H9 (cell line): ENCODE measurements at regions not wholly inside any gene's neighbourhood (a gene's known extent, or its start where the extent isn't known, plus 50 kb on each side); places are given as distances from the start of the nearest gene placed in this dataset.

Source experiments
- DNase-seq: peaks from one replicate; pipeline ENCODE4 v3.0.0-alpha.2; 2017
- H2AFZ ChIP-seq: one replicate; pipeline ENCODE4 v1.6.1; 2013; ENCODE audit warnings: mild to moderate bottlenecking, low read length, control low read depth, moderate library complexity
- H2AK5ac ChIP-seq: 2 replicates; pipeline ENCODE4 v1.6.1; 2013; ENCODE audit warnings: low read length, control low read depth, mixed read lengths; ENCODE audit not compliant: insufficient read length
- H2BK120ac ChIP-seq: one replicate; pipeline ENCODE4 v1.6.1; 2013; ENCODE audit warnings: low read depth, mild to moderate bottlenecking, low read length, control low read depth, inconsistent platforms; ENCODE audit not compliant: poor library complexity, severe bottlenecking
- H2BK12ac ChIP-seq: 2 replicates; pipeline ENCODE4 v1.6.1; 2013; ENCODE audit warnings: low read length, control low read depth, mixed read lengths, low read depth; ENCODE audit not compliant: insufficient read length
- H2BK15ac ChIP-seq: 2 replicates; pipeline ENCODE4 v1.6.1; 2013; ENCODE audit warnings: low read depth, low read length, control low read depth
- H2BK20ac ChIP-seq: one replicate; pipeline ENCODE4 v1.6.1; 2013; ENCODE audit warnings: low read depth, mild to moderate bottlenecking, low read length, control low read depth, inconsistent platforms; ENCODE audit not compliant: poor library complexity, severe bottlenecking
- H2BK5ac ChIP-seq: 2 replicates; pipeline ENCODE4 v1.6.1; 2013; ENCODE audit warnings: low read length, control low read depth, mixed read lengths; ENCODE audit not compliant: insufficient read length
- H3K14ac ChIP-seq: 2 replicates; pipeline ENCODE4 v1.6.1; 2013; ENCODE audit warnings: low read length, control low read depth; ENCODE audit not compliant: insufficient read depth
- H3K18ac ChIP-seq: 2 replicates; pipeline ENCODE4 v1.6.1; 2013; ENCODE audit warnings: low read depth, mild to moderate bottlenecking, mixed read lengths, low read length, control low read depth; ENCODE audit not compliant: insufficient read length
- H3K23ac ChIP-seq: 2 replicates; pipeline ENCODE4 v1.6.1; 2013; ENCODE audit warnings: low read length, control low read depth, mixed read lengths, low read depth; ENCODE audit not compliant: insufficient read length
- H3K23me2 ChIP-seq: 2 replicates; pipeline ENCODE4 v1.6.1; 2013; ENCODE audit warnings: low read depth, mild to moderate bottlenecking, mixed read lengths, low read length, control low read depth; ENCODE audit not compliant: insufficient read length, poor library complexity, severe bottlenecking
- H3K27ac ChIP-seq: 2 replicates; pipeline ENCODE4 v1.5.1; 2013; ENCODE audit warnings: low read length, control low read depth, mixed read lengths, low read depth; ENCODE audit not compliant: insufficient read length
- H3K27me3 ChIP-seq: 2 replicates; pipeline ENCODE4 v1.6.1; 2013; ENCODE audit warnings: low read length, control low read depth, inconsistent platforms; ENCODE audit not compliant: insufficient read depth
- H3K4ac ChIP-seq: 2 replicates; pipeline ENCODE4 v1.6.1; 2013; ENCODE audit warnings: low read depth, mild to moderate bottlenecking, control low read depth, inconsistent platforms, low read length, moderate library complexity
- H3K4me1 ChIP-seq: 2 replicates; pipeline ENCODE4 v1.6.1; 2013; ENCODE audit warnings: low read length, control low read depth, inconsistent platforms; ENCODE audit not compliant: insufficient read depth
- H3K4me2 ChIP-seq: 2 replicates; pipeline ENCODE4 v1.6.1; 2013; ENCODE audit warnings: low read length, control low read depth, mixed read lengths; ENCODE audit not compliant: insufficient read length, insufficient read depth
- H3K56ac ChIP-seq: 2 replicates; pipeline ENCODE4 v1.6.1; 2013; ENCODE audit warnings: low read depth, mild to moderate bottlenecking, mixed read lengths, low read length, control low read depth; ENCODE audit not compliant: insufficient read length
- H3K79me1 ChIP-seq: 2 replicates; pipeline ENCODE4 v1.6.1; 2013; ENCODE audit warnings: low read depth, mild to moderate bottlenecking, moderate library complexity, low read length, control low read depth, inconsistent platforms; ENCODE audit not compliant: insufficient read depth, poor library complexity, severe bottlenecking
- H3K79me2 ChIP-seq: 2 replicates; pipeline ENCODE4 v1.6.1; 2013; ENCODE audit warnings: low read length, control low read depth, inconsistent platforms; ENCODE audit not compliant: insufficient read depth
- H3K9ac ChIP-seq: 2 replicates; pipeline ENCODE4 v1.6.1; 2013; ENCODE audit warnings: low read length, control low read depth, mixed read lengths; ENCODE audit not compliant: insufficient read length; ENCODE audit errors: extremely low read depth
- H3K9me3 ChIP-seq: one replicate; pipeline ENCODE4 v1.6.1; 2013; ENCODE audit warnings: low read depth, low read length, inconsistent platforms; ENCODE audit not compliant: control insufficient read depth
- H3T11ph ChIP-seq: one replicate; pipeline ENCODE4 v1.6.1; 2013; ENCODE audit warnings: mild to moderate bottlenecking, low read length, control low read depth, inconsistent platforms
- H4K20me1 ChIP-seq: one replicate; pipeline ENCODE4 v1.6.1; 2013; ENCODE audit not compliant: control insufficient read depth, insufficient read length, insufficient read depth
- H4K5ac ChIP-seq: 2 replicates; pipeline ENCODE4 v1.6.1; 2013; ENCODE audit warnings: low read depth, mild to moderate bottlenecking, mixed read lengths, low read length, control low read depth; ENCODE audit not compliant: insufficient read length
- H4K8ac ChIP-seq: replicated peaks from 2 replicates; pipeline ENCODE4 v1.6.1; 2013; ENCODE audit warnings: low read length, control low read depth, mixed read lengths, low read depth; ENCODE audit not compliant: insufficient read length
- H4K91ac ChIP-seq: 2 replicates; pipeline ENCODE4 v1.6.1; 2013; ENCODE audit warnings: low read depth, mild to moderate bottlenecking, moderate library complexity, mixed read lengths, low read length, control low read depth; ENCODE audit not compliant: insufficient read length
- H3K27ac Mint-ChIP-seq, 3 experiments: 2 replicates in 2 of 3; 3 replicates in 1 of 3; pipeline ENCODE4 v1.8.0; 2020 to 2021; ENCODE audit warnings: mixed read lengths in 3 of 3, mild to moderate bottlenecking in 1 of 3, moderate library complexity in 1 of 3
- H3K27me3 Mint-ChIP-seq: 2 replicates; pipeline ENCODE4 v1.8.0; 2021; ENCODE audit warnings: low read depth, mild to moderate bottlenecking, moderate library complexity, mixed read lengths
- H3K36me3 Mint-ChIP-seq, 3 experiments: 2 replicates in 2 of 3; 3 replicates in 1 of 3; pipeline ENCODE4 v1.8.0; 2020 to 2021; ENCODE audit warnings: low read depth in 3 of 3, mixed read lengths in 3 of 3; ENCODE audit not compliant: insufficient read depth in 1 of 3
- H3K4me1 Mint-ChIP-seq, 2 experiments: 2 replicates each; pipeline ENCODE4 v1.8.0; 2020; ENCODE audit warnings: mixed read lengths in 2 of 2
- H3K4me3 Mint-ChIP-seq, 2 experiments: 2 replicates in 1 of 2; 3 replicates in 1 of 2; pipeline ENCODE4 v1.8.0; 2020 to 2021; ENCODE audit warnings: mild to moderate bottlenecking in 2 of 2, mixed read lengths in 2 of 2, moderate library complexity in 1 of 2
- H3K9me3 Mint-ChIP-seq, 2 experiments: 2 replicates in 1 of 2; 3 replicates in 1 of 2; pipeline ENCODE4 v1.8.0; 2020; ENCODE audit warnings: mild to moderate bottlenecking in 2 of 2, mixed read lengths in 2 of 2, moderate library complexity in 1 of 2
- WGBS: extraction: QIAGEN DNeasy Blood & Tissue Kit; methylation state at CpG from one replicate; pipeline ENCODE4 v1.1.7; 2013; ENCODE audit warnings: missing lambda C conversion rate, low lambda C conversion rate, mixed read lengths; ENCODE audit not compliant: insufficient read length; ENCODE audit errors: extremely low coverage; 5-methylcytosine and 5-hydroxymethylcytosine counted together
- TF ChIP-seq, protein P1 (sequence below): fragments of 200-600 bp; sonication (generic); conservative IDR thresholded peaks from 3 replicates; pipeline ENCODE4 v1.8.0; 2021; ENCODE audit warnings: antibody characterized with exemption, mild to moderate bottlenecking

DNA sequence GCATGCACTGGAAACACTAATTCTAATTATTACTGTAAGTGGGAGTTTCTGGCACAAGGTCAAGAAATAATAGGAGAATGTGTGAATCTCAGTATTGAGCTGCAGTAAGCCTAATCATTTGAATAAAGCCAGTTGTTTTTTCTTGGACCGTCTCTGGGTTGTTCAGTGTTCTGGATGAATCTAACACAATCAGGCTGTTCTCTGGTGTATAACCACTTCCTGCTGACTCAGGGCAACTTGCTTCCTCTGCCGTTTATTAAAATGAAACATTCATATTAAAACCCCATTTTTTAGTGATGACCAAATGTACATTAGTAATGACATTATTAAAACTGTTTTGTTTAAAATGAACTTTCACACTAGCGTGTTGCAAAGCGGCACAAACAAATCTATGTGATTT, 273.1 kb upstream of the SNX7 start:
- no peak overlapping the region for H2AK5ac ChIP-seq
- no peaks in the 10 kb centered on the region for H4K20me1 ChIP-seq
- no peak overlapping the region for H3K27ac ChIP-seq
- Mint-ChIP-seq H3K4me1 (no peaks in the 10 kb centered on the region), H3K4me3 (no peak overlapping the region), H3K9me3 (no peaks in the 10 kb centered on the region), H3K27me3 (no peaks in the 10 kb centered on the region; the same call in 1 of the 2 replicates), H3K36me3 (no peaks in the 10 kb centered on the region), H3K27ac (no peak overlapping the region)
- H3K27me3 ChIP-seq = no peaks in the 10 kb centered on the region
- no peak overlapping the region for H4K5ac ChIP-seq
- H3K9me3 ChIP-seq = no peaks in the 10 kb centered on the region
- H2AFZ ChIP-seq = no peak overlapping the region
- H2BK15ac ChIP-seq = no peak overlapping the region
- no peaks in the 10 kb centered on the region for H3K79me1 ChIP-seq
- H3K23me2 ChIP-seq = no peaks in the 10 kb centered on the region
- no peak overlapping the region for H2BK5ac ChIP-seq
- H2BK20ac ChIP-seq = no peak overlapping the region
- H3K4me1 ChIP-seq = no peaks in the 10 kb centered on the region
- H3K79me2 ChIP-seq = no peaks in the 10 kb centered on the region
- no peak overlapping the region for H2BK120ac ChIP-seq
- no peak overlapping the region for H3K9ac ChIP-seq
- TF ChIP-seq, protein P1, sequence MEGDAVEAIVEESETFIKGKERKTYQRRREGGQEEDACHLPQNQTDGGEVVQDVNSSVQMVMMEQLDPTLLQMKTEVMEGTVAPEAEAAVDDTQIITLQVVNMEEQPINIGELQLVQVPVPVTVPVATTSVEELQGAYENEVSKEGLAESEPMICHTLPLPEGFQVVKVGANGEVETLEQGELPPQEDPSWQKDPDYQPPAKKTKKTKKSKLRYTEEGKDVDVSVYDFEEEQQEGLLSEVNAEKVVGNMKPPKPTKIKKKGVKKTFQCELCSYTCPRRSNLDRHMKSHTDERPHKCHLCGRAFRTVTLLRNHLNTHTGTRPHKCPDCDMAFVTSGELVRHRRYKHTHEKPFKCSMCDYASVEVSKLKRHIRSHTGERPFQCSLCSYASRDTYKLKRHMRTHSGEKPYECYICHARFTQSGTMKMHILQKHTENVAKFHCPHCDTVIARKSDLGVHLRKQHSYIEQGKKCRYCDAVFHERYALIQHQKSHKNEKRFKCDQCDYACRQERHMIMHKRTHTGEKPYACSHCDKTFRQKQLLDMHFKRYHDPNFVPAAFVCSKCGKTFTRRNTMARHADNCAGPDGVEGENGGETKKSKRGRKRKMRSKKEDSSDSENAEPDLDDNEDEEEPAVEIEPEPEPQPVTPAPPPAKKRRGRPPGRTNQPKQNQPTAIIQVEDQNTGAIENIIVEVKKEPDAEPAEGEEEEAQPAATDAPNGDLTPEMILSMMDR = no peak
- no peak overlapping the region for H2BK12ac ChIP-seq
- no peak overlapping the region for H3K14ac ChIP-seq
- no peak overlapping the region for H3K56ac ChIP-seq
- H3K4ac ChIP-seq = no peak overlapping the region
- no peak overlapping the region for H4K8ac ChIP-seq
- no peak overlapping the region for H3K4me2 ChIP-seq
- no peak overlapping the region for H4K91ac ChIP-seq
- DNase-seq = no peak
- H3K18ac ChIP-seq = no peak overlapping the region
- no CpG with 5 or more reads among the region's 4 CpGs for WGBS
- H3T11ph ChIP-seq = no peak overlapping the region
- no peak overlapping the region for H3K23ac ChIP-seq
